Cardiac muscle cell (in vitro differentiated cells and primary cell): ENCODE measurements at regions not wholly inside any gene's neighbourhood (a gene's known extent, or its start where the extent isn't known, plus 50 kb on each side); places are given as distances from the start of the nearest gene placed in this dataset.

Experiments used
- DNase-seq, 2 donors: peaks; one replicate each; pipeline versions ENCODE4 v3.0.0 to v3.0.0-alpha.2; 2010 to 2017; ENCODE audit warnings: low read depth in 1 of 2, low spot score in 1 of 2
- H3K27ac ChIP-seq: fragments of 200-600 bp; sonication (generic); 2 replicates; pipeline ENCODE4 v1.5.1; 2016
- H3K27me3 ChIP-seq: fragments of 200-600 bp; sonication (generic); 2 replicates; pipeline ENCODE4 v1.6.0; 2016; ENCODE audit warnings: control low read depth
- H3K36me3 ChIP-seq: fragments of 200-600 bp; sonication (generic); 2 replicates; pipeline ENCODE4 v1.5.1; 2016; ENCODE audit warnings: control low read depth
- H3K4me1 ChIP-seq: fragments of 200-600 bp; sonication (generic); 2 replicates; pipeline ENCODE4 v1.8.1; 2017; ENCODE audit warnings: low read depth, mild to moderate bottlenecking, mixed run types
- H3K4me3 ChIP-seq: fragments of 200-600 bp; sonication (generic); 2 replicates; pipeline ENCODE4 v1.5.1; 2016; ENCODE audit warnings: mild to moderate bottlenecking
- H3K9me3 ChIP-seq: fragments of 200-600 bp; sonication (generic); 2 replicates; pipeline ENCODE4 v1.5.1; 2017; ENCODE audit warnings: low read depth, mild to moderate bottlenecking, control low read depth
- TF ChIP-seq, protein P1 (sequence below): IDR thresholded peaks from 2 replicates; pipeline ENCODE4 v1.5.1; 2012; ENCODE audit warnings: low read depth, mild to moderate bottlenecking, low read length

DNA sequence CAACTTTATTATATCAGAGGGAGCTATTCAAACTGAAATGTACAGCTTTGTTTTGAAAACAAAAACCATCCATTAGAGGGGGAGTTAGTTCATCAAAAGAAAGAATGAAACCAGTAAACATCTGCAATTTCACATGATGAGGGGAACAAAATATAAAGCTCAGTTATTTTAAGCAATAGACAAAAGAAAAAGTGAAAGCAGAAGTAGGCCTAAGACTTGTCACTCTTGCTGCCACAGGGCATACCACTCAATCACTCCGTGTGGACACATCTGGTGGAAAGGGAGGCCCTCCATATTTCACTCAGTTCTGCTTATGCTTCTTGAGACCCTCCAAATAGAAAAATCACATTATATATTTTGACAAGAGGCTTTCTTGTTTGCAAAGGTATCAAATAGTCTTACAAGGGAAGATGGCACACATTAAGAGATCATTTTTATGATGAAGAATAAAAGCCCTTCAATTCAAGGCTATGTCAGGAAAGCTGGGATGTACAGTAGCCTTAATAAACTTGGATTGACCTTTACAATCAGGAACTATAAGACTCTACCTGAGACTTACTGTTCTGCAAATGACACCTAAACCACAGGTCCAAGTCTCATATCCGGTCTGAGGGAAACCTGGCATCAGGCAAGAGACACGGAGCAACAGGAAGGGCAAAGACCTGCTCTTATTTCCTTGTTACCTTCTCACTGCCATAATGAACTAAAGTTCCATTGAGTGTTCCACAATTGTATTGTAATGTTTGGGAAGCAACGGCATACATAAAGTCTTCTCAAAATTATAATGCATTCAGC lies 222.5 kb upstream of the GRIP1 start:
- DNase-seq: no peak
- TF ChIP-seq, protein P1, sequence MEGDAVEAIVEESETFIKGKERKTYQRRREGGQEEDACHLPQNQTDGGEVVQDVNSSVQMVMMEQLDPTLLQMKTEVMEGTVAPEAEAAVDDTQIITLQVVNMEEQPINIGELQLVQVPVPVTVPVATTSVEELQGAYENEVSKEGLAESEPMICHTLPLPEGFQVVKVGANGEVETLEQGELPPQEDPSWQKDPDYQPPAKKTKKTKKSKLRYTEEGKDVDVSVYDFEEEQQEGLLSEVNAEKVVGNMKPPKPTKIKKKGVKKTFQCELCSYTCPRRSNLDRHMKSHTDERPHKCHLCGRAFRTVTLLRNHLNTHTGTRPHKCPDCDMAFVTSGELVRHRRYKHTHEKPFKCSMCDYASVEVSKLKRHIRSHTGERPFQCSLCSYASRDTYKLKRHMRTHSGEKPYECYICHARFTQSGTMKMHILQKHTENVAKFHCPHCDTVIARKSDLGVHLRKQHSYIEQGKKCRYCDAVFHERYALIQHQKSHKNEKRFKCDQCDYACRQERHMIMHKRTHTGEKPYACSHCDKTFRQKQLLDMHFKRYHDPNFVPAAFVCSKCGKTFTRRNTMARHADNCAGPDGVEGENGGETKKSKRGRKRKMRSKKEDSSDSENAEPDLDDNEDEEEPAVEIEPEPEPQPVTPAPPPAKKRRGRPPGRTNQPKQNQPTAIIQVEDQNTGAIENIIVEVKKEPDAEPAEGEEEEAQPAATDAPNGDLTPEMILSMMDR: no peak
- H3K27me3 ChIP-seq: no peaks in the 10 kb centered on the region

DNA sequence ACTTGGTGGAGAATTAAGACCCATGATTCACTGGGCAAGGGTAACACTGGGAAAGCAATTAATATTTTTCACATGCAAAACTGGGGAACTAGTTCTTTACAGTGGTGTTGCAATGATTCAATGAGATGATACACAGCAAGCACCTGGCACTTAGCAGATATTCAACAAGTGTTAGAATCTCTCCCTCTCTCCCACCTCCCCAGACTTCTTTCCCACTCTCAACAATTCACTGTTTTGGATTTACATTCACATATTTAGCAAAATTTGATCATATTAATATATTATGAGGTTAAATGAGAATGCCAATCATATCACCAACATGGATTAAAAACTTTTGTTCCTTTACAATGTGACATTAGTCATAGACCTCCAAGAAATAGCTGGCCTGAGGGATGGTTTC lies 223.1 kb upstream of the GRIP1 start:
- H3K27ac ChIP-seq: no peak overlapping the region
- H3K9me3 ChIP-seq: no peaks in the 10 kb centered on the region
- H3K4me3 ChIP-seq: no peak overlapping the region
- H3K27me3 ChIP-seq: no peaks in the 10 kb centered on the region
- H3K36me3 ChIP-seq: no peaks in the 10 kb centered on the region
- TF ChIP-seq, protein P1: no peak
- H3K4me1 ChIP-seq: peaks cover 3% of the 10 kb centered on the region
- DNase-seq: no peak

More for the DNA sequence above, 222.5 kb upstream of the GRIP1 start:
- Histone ChIP-seq H3K36me3 (no peaks in the 10 kb centered on the region), H3K9me3 (no peaks in the 10 kb centered on the region), H3K27ac (no peak overlapping the region), H3K4me3 (no peak overlapping the region), H3K4me1 (peaks cover 3% of the 10 kb centered on the region)

DNA sequence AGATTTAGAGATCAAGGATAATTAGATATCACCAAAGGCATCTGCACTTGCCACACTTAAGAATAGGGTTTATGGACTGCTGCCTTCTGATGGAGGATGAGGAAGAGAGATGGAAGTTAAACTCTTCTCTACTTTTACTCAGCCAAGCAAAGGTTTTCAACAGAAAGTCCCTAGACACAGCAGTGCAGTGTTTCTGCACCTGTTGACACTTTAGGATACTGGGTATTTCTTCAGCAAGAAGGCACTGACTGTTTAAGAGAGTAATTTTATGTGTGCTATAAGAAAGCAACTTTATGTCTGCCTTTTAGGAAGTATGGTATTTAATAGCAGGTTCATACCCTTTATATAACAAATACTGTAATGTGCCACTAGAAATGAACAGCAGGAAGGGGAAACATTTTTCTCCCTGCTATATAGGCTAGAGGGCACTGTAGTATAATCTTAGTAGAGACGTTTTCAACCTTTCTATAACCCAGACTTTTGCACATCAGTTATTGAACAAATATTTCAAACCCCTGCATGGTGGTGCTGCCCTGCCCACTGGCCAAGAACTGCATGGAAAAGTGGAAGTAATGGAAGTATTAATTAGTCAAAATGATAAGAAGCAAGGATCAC lies 225.0 kb upstream of the GRIP1 start:
- H3K4me1 ChIP-seq: peaks cover 2% of the 10 kb centered on the region
- no peak overlapping the region for H3K4me3 ChIP-seq
- H3K36me3 ChIP-seq: no peaks in the 10 kb centered on the region
- no peaks in the 10 kb centered on the region for H3K27me3 ChIP-seq
- H3K27ac ChIP-seq: no peak overlapping the region
- TF ChIP-seq, protein P1: no peak
- no peak for DNase-seq
- H3K9me3 ChIP-seq: no peaks in the 10 kb centered on the region

DNA sequence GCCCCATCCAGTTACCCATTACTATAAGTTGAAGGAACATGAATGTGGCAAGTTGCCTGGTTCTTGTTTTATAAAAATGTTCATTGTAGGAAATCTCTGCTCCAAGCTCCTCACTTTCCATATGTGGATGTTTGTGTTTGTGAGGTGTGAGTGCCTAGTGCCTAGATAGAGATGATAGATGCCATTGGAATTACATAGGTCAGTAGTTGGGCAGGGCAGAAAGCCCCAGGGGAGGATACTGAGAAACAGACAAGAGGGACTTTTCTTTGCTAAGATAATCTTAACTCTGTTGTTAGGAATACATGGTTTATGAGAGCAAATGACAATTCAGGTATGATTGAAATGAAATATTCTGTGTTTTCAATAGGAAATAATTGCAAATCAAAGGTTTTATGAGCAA lies 226.3 kb upstream of the GRIP1 start:
- Histone ChIP-seq H3K9me3 (no peaks in the 10 kb centered on the region), H3K4me3 (no peak overlapping the region), H3K4me1 (no peaks in the 10 kb centered on the region), H3K36me3 (no peaks in the 10 kb centered on the region), H3K27ac (no peak overlapping the region), H3K27me3 (no peaks in the 10 kb centered on the region)
- DNase-seq: no peak
- TF ChIP-seq, protein P1: no peak

DNA sequence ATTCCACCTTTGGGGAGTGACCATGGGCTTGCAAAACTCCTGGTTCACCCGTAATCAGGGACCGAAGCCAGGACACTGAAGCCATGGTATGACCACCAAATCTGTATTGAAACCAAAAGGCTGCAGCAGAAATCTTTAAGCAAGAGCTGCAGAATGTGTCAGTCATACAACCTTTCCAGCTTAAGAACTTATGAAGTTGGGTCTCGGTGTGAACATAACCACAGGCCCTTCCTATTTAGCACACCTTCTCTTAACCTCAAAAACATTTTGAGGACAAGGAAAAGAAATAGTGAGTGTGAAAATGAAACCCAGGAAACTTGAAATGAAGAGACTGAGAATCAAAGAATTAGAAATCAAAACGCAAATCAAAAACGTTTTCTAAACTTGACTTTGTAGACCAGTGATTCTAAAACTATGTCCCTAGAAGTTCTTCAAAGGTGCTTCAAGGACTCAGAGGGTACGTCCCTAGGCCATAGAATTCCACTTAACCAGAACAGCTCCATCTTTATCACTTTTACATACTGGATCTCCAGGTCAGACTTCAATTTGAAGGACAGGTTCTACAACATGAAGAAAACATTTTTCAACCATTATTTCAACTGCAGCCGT lies 231.6 kb upstream of the GRIP1 start:
- Histone ChIP-seq H3K36me3 (no peaks in the 10 kb centered on the region), H3K9me3 (no peaks in the 10 kb centered on the region), H3K27ac (no peak overlapping the region), H3K4me1 (no peaks in the 10 kb centered on the region), H3K4me3 (no peak overlapping the region), H3K27me3 (no peaks in the 10 kb centered on the region)
- no peak for DNase-seq
- TF ChIP-seq, protein P1: no peak
